K562 (cell line): ENCODE measurements at regions not wholly inside any gene's neighbourhood (a gene's known extent, or its start where the extent isn't known, plus 50 kb on each side); places are given as distances from the start of the nearest gene placed in this dataset.

Experiments used
- ARNT ChIP-seq, 2 experiments: fragments of 450-650 bp; IDR thresholded peaks; 2 replicates each; pipeline ENCODE4 v1.6.1; 2016; ENCODE audit warnings: mild to moderate bottlenecking in 1 of 2
- HCFC1 ChIP-seq: IDR thresholded peaks from 2 replicates; pipeline ENCODE4 v1.6.1; 2012; ENCODE audit warnings: low read depth, low read length, improper control_type of control experiment
- TRIM24 ChIP-seq, 2 experiments: fragments of 450-650 bp; IDR thresholded peaks; 2 replicates each; pipeline ENCODE4 v1.6.1; 2016
- ZBTB40 ChIP-seq, 2 experiments: fragments of 450-650 bp in 1 of 2; sonication (generic) in 1 of 2; formaldehyde crosslinking in 1 of 2; IDR thresholded peaks; 2 replicates each; pipeline versions ENCODE4 v1.7.1 to v1.9.0; 2016 to 2022; ENCODE audit warnings: inconsistent platforms in 1 of 2, mild to moderate bottlenecking in 1 of 2, missing genetic modification reagents in 1 of 2
- ZNF311 ChIP-seq: fragments of 250-450 bp; sonication (Bioruptor Pico); IDR thresholded peaks from 2 replicates; pipeline ENCODE4 v1.4.0; 2020; ENCODE audit warnings: mild to moderate bottlenecking, moderate library complexity
- TF ChIP-seq, protein P1 (sequence below), 2 experiments: fragments of 450-650 bp; formaldehyde crosslinking in 1 of 2; IDR thresholded peaks; 2 replicates each; pipeline versions ENCODE4 v1.4.0 to v1.6.1; 2014 to 2020; ENCODE audit warnings: mild to moderate bottlenecking in 2 of 2, borderline replicate concordance in 1 of 2, low read depth in 1 of 2
- TF ChIP-seq, protein P2 (sequence below): fragments of 250-450 bp; sonication (Bioruptor Pico); IDR thresholded peaks from 2 replicates; pipeline ENCODE4 v1.5.0; 2021; ENCODE audit warnings: mild to moderate bottlenecking, borderline replicate concordance
- TF ChIP-seq, protein P3 (sequence below): sonication (generic); formaldehyde crosslinking; IDR thresholded peaks from 2 replicates; pipeline ENCODE4 v1.9.0; 2022; ENCODE audit warnings: mild to moderate bottlenecking, missing genetic modification reagents

GRCh38 chr12:42725809-42726208 lies 136.3 kb upstream of the PRICKLE1 start:
- TF ChIP-seq, protein P1, sequence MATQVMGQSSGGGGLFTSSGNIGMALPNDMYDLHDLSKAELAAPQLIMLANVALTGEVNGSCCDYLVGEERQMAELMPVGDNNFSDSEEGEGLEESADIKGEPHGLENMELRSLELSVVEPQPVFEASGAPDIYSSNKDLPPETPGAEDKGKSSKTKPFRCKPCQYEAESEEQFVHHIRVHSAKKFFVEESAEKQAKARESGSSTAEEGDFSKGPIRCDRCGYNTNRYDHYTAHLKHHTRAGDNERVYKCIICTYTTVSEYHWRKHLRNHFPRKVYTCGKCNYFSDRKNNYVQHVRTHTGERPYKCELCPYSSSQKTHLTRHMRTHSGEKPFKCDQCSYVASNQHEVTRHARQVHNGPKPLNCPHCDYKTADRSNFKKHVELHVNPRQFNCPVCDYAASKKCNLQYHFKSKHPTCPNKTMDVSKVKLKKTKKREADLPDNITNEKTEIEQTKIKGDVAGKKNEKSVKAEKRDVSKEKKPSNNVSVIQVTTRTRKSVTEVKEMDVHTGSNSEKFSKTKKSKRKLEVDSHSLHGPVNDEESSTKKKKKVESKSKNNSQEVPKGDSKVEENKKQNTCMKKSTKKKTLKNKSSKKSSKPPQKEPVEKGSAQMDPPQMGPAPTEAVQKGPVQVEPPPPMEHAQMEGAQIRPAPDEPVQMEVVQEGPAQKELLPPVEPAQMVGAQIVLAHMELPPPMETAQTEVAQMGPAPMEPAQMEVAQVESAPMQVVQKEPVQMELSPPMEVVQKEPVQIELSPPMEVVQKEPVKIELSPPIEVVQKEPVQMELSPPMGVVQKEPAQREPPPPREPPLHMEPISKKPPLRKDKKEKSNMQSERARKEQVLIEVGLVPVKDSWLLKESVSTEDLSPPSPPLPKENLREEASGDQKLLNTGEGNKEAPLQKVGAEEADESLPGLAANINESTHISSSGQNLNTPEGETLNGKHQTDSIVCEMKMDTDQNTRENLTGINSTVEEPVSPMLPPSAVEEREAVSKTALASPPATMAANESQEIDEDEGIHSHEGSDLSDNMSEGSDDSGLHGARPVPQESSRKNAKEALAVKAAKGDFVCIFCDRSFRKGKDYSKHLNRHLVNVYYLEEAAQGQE (IDR thresholded peaks at IDR 0.05; ENCODE audit: borderline replicate concordance): no peak
- TF ChIP-seq, protein P1 (CRISPR knock-in tag; IDR thresholded peaks at IDR 0.05; ENCODE audit: low read depth): no peak
- TF ChIP-seq TRIM24 (IDR thresholded peaks at IDR 0.05) (no peak), ARNT (IDR thresholded peaks at IDR 0.05) (no peak), HCFC1 (no peak), ZBTB40 (IDR thresholded peaks at IDR 0.05) (no peak), ZBTB40 (CRISPR knock-in tag; IDR thresholded peaks at IDR 0.05) (no peak), ZNF311 (CRISPR knock-in tag) (no peak)
- TF ChIP-seq, protein P2, sequence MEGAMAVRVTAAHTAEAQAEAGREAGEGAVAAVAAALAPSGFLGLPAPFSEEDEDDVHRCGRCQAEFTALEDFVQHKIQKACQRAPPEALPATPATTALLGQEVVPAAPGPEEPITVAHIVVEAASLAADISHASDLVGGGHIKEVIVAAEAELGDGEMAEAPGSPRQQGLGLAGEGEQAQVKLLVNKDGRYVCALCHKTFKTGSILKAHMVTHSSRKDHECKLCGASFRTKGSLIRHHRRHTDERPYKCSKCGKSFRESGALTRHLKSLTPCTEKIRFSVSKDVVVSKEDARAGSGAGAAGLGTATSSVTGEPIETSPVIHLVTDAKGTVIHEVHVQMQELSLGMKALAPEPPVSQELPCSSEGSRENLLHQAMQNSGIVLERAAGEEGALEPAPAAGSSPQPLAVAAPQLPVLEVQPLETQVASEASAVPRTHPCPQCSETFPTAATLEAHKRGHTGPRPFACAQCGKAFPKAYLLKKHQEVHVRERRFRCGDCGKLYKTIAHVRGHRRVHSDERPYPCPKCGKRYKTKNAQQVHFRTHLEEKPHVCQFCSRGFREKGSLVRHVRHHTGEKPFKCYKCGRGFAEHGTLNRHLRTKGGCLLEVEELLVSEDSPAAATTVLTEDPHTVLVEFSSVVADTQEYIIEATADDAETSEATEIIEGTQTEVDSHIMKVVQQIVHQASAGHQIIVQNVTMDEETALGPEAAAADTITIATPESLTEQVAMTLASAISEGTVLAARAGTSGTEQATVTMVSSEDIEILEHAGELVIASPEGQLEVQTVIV (CRISPR knock-in tag): no peak
- TF ChIP-seq, protein P3, sequence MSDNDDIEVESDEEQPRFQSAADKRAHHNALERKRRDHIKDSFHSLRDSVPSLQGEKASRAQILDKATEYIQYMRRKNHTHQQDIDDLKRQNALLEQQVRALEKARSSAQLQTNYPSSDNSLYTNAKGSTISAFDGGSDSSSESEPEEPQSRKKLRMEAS (CRISPR knock-in tag): no peak
